HG03565 (cell line): ENCODE measurements at regions not wholly inside any gene's neighbourhood (a gene's known extent, or its start where the extent isn't known, plus 50 kb on each side); places are given as distances from the start of the nearest gene placed in this dataset.
"Not testable (repeated sequence)": the region's sequence is repeated elsewhere in the genome, so short reads cannot be mapped to it uniquely, and the experiment has no call there.

Experiments used
- ATAC-seq: cut with Tn5 transposase; IDR thresholded peaks from one replicate; pipeline ENCODE4 v1.9.1; 2021; ENCODE audit warnings: mild to moderate bottlenecking, moderate library complexity; ENCODE audit not compliant: unreplicated experiment

DNA sequence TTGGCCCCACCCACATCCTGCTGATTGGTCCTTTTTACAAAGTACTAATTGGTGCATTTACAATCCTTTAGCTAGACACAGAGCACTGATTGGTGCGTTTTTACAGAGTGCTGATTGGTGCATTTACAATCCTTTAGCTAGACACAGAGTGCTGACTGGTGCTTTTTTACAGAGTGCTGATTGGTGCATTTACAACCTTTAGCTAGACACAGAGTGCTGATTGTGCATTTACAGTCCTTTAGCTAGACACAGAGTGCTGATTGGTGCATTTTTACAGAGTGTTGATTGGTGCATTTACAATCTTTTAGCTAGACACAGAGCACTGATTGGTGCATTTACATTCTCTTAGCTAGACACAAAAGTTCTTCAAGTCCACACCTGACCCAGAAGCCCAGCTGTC, 144.2 kb upstream of the XIRP2 start:
- not testable (repeated sequence) for ATAC-seq

DNA sequence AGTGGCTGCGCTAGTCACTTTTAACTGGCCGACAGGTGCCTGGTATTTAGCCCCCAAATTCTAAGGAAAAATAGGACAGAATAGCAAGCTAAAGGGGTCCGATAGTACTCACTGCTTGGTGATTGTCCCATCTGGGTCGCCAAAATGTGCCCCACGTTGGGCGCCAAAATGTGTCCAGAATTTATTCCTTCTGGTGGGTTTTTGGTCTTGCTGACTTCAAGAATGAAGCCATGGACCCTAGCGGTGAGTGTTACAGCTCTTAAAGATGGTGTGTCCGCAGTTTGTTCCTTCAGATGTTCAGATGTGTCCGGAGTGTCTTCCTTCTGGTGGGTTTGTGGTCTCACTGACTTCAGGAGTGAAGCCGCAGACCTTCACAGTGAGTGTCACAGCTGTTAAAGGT, 144.8 kb upstream of the XIRP2 start:
- ATAC-seq: not testable (repeated sequence)

DNA sequence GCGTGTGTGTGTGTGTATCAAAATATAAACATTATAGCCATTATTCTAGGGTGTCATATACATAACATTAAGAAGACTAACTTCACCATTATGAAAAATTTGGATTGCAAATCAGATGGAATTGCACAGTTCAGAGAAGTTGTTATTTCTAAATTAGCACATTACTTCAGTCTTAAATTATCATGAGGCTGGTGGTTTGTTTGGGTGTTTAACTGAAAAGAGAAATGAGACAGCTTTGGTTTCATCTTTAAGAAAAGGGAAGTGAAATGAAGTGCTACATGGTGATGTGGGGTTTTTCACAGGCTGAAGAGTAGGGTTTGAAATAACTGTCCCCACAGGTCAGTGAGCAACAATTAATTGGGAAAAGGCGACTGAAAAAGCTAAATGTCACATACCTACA, 161.2 kb upstream of the XIRP2 start:
- ATAC-seq: peak; percentile 100

- no peak for ATAC-seq
These were observed 162.1 kb upstream of the XIRP2 start for GRCh38 chr2:166725927-166726924.

- no peak for ATAC-seq
These were observed 171.3 kb upstream of the XIRP2 start for GRCh38 chr2:166716968-166717367.

GRCh38 chr2:166700079-166700478, 188.2 kb upstream of the XIRP2 start:
- ATAC-seq: no peak

GRCh38 chr2:166695154-166695553, 193.1 kb upstream of the XIRP2 start:
- ATAC-seq: no peak

DNA sequence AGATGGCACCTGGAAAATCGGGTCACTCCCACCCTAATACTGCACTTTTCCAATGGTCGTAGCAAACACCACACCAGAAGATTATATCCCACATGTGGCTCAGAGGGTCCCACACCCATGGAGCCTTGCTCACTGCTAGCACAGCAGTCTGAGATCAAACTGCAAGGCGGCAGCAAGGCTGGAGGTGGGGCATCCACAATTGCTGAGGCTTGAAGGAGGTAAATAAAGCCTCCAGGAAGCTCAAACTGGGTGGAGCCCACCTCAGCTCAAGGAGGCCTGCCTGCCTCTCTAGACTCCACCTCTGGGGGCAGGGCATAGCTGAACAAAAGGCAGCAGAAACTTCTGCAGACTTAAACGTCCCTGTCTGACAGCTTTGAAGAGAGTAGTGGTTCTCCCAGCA, 192.0 kb upstream of the SCN7A start:
- not testable (repeated sequence) for ATAC-seq

GRCh38 chr2:166677996-166678395, 183.9 kb upstream of the SCN7A start:
- no peak for ATAC-seq

- no peak for ATAC-seq
These were observed 182.7 kb upstream of the SCN7A start for GRCh38 chr2:166676716-166677115.

DNA sequence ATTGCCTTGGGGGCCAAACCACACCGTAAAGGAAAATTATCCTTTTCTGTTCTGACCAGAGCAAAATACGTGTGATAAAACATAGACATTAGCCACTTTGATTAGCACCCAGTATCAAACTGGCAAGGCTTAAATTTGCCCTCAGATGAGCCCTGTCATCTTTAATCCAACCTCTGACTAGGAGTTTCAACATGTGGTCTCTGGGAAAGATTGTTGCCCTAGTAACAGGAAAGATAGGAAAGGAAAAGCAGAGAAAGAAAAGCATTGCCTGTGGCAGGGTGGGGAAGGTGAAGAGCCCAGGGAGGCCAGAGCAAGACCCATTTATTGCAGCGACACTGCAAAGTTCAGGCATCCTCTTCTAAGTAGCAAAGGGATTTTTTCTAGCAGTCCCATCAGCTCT, 181.5 kb upstream of the SCN7A start:
- no peak for ATAC-seq

GRCh38 chr2:166673986-166674385, 179.9 kb upstream of the SCN7A start:
- ATAC-seq: no peak

- ATAC-seq: no peak
These were observed 177.8 kb upstream of the SCN7A start for GRCh38 chr2:166671801-166672200.

- ATAC-seq: no peak
These were observed 177.2 kb upstream of the SCN7A start for GRCh38 chr2:166671235-166671634.

- no peak for ATAC-seq
These were observed 172.2 kb upstream of the SCN7A start for GRCh38 chr2:166665991-166666940.

- ATAC-seq: no peak
These were observed 167.8 kb upstream of the SCN7A start for GRCh38 chr2:166661824-166662223.

GRCh38 chr2:166661391-166661790, 167.3 kb upstream of the SCN7A start:
- no peak for ATAC-seq

GRCh38 chr2:166658901-166659300, 164.9 kb upstream of the SCN7A start:
- no peak for ATAC-seq

DNA sequence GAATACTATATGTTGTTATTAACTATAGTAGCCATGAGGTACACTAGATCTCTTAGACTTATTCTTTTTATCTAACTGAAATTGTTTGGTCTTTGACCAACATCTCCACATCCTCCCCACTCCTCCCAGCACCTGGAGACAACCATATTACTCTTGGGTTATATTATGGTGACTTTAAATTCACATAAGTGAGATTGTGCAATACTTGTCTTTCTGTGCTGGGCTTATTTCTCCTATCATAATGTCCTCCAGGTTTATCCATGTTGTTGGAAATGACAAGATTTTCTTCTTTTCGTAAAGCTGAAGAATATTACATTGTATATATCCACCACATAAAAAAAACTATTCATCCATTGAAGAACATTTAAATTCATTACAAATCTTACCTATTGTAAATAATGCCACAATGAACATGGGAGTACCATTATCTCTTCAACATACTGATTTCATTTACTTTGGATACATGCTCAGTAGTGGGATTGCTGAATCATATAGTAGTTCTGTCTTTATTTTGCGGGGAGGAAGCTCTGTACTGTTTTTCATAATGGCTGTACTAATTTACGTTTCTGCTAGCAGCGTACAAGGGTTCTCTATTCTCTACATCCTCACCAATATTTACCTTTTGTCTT, 159.2 kb upstream of the SCN7A start:
- ATAC-seq: no peak

GRCh38 chr2:166651991-166652390, 157.9 kb upstream of the SCN7A start:
- ATAC-seq: no peak

GRCh38 chr2:166651080-166651675, 157.1 kb upstream of the SCN7A start:
- ATAC-seq: no peak
